ENCODE measurements at regions not wholly inside any gene's neighbourhood (a gene's known extent, or its start where the extent isn't known, plus 50 kb on each side); places are given as distances from the start of the nearest gene placed in this dataset.

GRCh38 chr18:987325-988186, 82.9 kb downstream of the ADCYAP1 start:
- H3K79me2 ChIP-seq (ENCODE audit: low read length) = no peaks in the 10 kb centered on the region
- H3K4me3 ChIP-seq (ENCODE audit: low read length) = no peak overlapping the region
- TF ChIP-seq CTCF (IDR thresholded peaks at IDR 0.05; ENCODE audit: low read depth, low read length) (no peak), EZH2phosphoT487 (IDR thresholded peaks at IDR 0.05; ENCODE audit: low read depth) (no peak)
- H3K4me2 ChIP-seq (ENCODE audit: low read length) = no peak overlapping the region
- H2AFZ ChIP-seq (ENCODE audit: low read depth, low read length) = no peak overlapping the region
- H3K9me3 ChIP-seq (ENCODE audit: insufficient read depth, low read length) = no peaks in the 10 kb centered on the region; the same call in 1 of the 2 replicates
- H3K27me3 ChIP-seq (ENCODE audit: low read depth, low read length) = no peaks in the 10 kb centered on the region
- no peaks in the 10 kb centered on the region for H4K20me1 ChIP-seq (ENCODE audit: insufficient read depth, low read length)
- no peak overlapping the region for H3K27ac ChIP-seq (ENCODE audit: low read length)
- no peak overlapping the region for H3K9ac ChIP-seq (ENCODE audit: low read length)
- H3K36me3 ChIP-seq (replicated peaks; ENCODE audit: low read depth, low read length) = no peaks in the 10 kb centered on the region
- H3K4me1 ChIP-seq (ENCODE audit: low read length) = no peaks in the 10 kb centered on the region

DNA sequence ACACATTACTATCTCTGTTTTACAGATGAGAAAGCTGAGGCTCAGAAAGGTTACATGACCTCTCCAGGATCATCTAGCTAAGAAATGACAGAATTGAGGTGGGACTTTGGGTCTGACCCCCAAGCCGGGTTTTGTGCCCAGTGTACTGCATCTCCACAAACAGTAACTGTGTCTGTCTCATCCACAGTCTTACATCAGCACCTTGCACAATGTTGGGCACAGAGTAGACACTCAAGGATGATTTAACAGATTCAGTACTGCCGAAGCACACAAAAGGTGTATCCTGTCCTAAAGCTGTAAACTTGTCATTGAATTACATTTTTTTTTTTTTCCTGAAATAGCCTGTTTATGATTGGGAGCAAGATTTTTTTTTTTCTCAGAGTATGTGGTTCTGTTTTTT, 84.8 kb downstream of the ADCYAP1 start:
- no peak overlapping the region for H3K4me2 ChIP-seq (ENCODE audit: low read length)
- no peak overlapping the region for H2AFZ ChIP-seq (ENCODE audit: low read depth, low read length)
- H3K36me3 ChIP-seq (replicated peaks; ENCODE audit: low read depth, low read length) = no peaks in the 10 kb centered on the region
- H4K20me1 ChIP-seq (ENCODE audit: insufficient read depth, low read length) = no peaks in the 10 kb centered on the region
- H3K9me3 ChIP-seq (ENCODE audit: insufficient read depth, low read length) = no peaks in the 10 kb centered on the region; the same call in 1 of the 2 replicates
- H3K27me3 ChIP-seq (ENCODE audit: low read depth, low read length) = no peaks in the 10 kb centered on the region
- H3K79me2 ChIP-seq (ENCODE audit: low read length) = no peaks in the 10 kb centered on the region
- TF ChIP-seq CTCF (IDR thresholded peaks at IDR 0.05; ENCODE audit: low read depth, low read length) = no peak
- no peak for TF ChIP-seq EZH2phosphoT487 (IDR thresholded peaks at IDR 0.05; ENCODE audit: low read depth)
- no peaks in the 10 kb centered on the region for H3K4me1 ChIP-seq (ENCODE audit: low read length)
- H3K9ac ChIP-seq (ENCODE audit: low read length) = no peak overlapping the region
- no peak overlapping the region for H3K4me3 ChIP-seq (ENCODE audit: low read length)
- H3K27ac ChIP-seq (ENCODE audit: low read length) = no peak overlapping the region

- H3K27me3 ChIP-seq (ENCODE audit: low read depth, low read length) = no peaks in the 10 kb centered on the region
- H3K9ac ChIP-seq (ENCODE audit: low read length) = no peak overlapping the region
- no peaks in the 10 kb centered on the region for H3K79me2 ChIP-seq (ENCODE audit: low read length)
- no peaks in the 10 kb centered on the region for H3K4me1 ChIP-seq (ENCODE audit: low read length)
- no peak overlapping the region for H2AFZ ChIP-seq (ENCODE audit: low read depth, low read length)
- H3K9me3 ChIP-seq (ENCODE audit: insufficient read depth, low read length) = no peaks in the 10 kb centered on the region; the same call in 1 of the 2 replicates
- no peak overlapping the region for H3K4me2 ChIP-seq (ENCODE audit: low read length)
- H4K20me1 ChIP-seq (ENCODE audit: insufficient read depth, low read length) = no peaks in the 10 kb centered on the region
- H3K36me3 ChIP-seq (replicated peaks; ENCODE audit: low read depth, low read length) = no peaks in the 10 kb centered on the region
- no peak overlapping the region for H3K4me3 ChIP-seq (ENCODE audit: low read length)
- H3K27ac ChIP-seq (ENCODE audit: low read length) = no peak overlapping the region
- TF ChIP-seq CTCF (IDR thresholded peaks at IDR 0.05; ENCODE audit: low read depth, low read length) = no peak
- TF ChIP-seq EZH2phosphoT487 (IDR thresholded peaks at IDR 0.05; ENCODE audit: low read depth) = no peak
Measured at GRCh38 chr18:990197-990596, 85.5 kb downstream of the ADCYAP1 start.

DNA sequence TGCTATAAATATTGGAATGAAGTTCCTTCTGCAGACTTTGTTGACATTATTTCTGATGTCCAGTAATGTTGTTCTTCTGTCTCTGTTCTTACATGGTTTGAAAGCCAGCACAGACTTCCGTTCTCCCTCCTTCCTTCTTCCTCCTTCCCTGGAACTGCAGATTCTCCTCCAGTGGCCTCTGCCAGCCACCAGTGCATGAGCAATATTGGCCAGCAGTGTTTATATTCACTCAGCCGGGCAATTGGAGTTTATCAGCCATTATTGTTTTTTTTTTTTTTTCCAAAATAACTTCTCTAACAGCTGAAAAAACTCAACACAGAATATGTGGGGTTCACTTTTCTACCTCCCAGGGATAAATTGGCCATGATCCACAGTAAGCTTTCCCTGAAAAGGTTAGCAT, 86.8 kb downstream of the ADCYAP1 start:
- H3K9ac ChIP-seq (ENCODE audit: low read length) = no peak overlapping the region
- H3K4me3 ChIP-seq (ENCODE audit: low read length) = no peak overlapping the region
- no peak overlapping the region for H2AFZ ChIP-seq (ENCODE audit: low read depth, low read length)
- no peaks in the 10 kb centered on the region for H3K79me2 ChIP-seq (ENCODE audit: low read length)
- H3K9me3 ChIP-seq (ENCODE audit: insufficient read depth, low read length) = no peaks in the 10 kb centered on the region; the same call in 1 of the 2 replicates
- H3K36me3 ChIP-seq (replicated peaks; ENCODE audit: low read depth, low read length) = no peaks in the 10 kb centered on the region
- no peaks in the 10 kb centered on the region for H4K20me1 ChIP-seq (ENCODE audit: insufficient read depth, low read length)
- no peak overlapping the region for H3K27ac ChIP-seq (ENCODE audit: low read length)
- no peaks in the 10 kb centered on the region for H3K4me1 ChIP-seq (ENCODE audit: low read length)
- H3K27me3 ChIP-seq (ENCODE audit: low read depth, low read length) = no peaks in the 10 kb centered on the region
- TF ChIP-seq EZH2phosphoT487 (IDR thresholded peaks at IDR 0.05; ENCODE audit: low read depth) = no peak
- no peak for TF ChIP-seq CTCF (IDR thresholded peaks at IDR 0.05; ENCODE audit: low read depth, low read length)
- H3K4me2 ChIP-seq (ENCODE audit: low read length) = no peak overlapping the region

Measured in OCI-LY3 (cell line).